ENCODE measurements at regions not wholly inside any gene's neighbourhood (a gene's known extent, or its start where the extent isn't known, plus 50 kb on each side); places are given as distances from the start of the nearest gene placed in this dataset.

GRCh38 chr6:53721766-53722165 is 56.2 kb upstream of the KLHL31 start:
- Histone ChIP-seq H3K4me3 (no peak overlapping the region), H3K36me3 (no peaks in the 10 kb centered on the region), H3K27ac (no peak overlapping the region), H3K9me3 (no peaks in the 10 kb centered on the region), H3K27me3 (no peaks in the 10 kb centered on the region), H3K4me1 (peaks cover 0 to 3% (median 0%) of the 10 kb centered on the region in 4 donors)
- intact Hi-C loops (cut with DNase I), result loop anchor here (10.0 kb wide), 2 partner anchors 227 to 233 kb away; no protein-coding TSS in a partner anchor
- ATAC-seq (no peak), DNase-seq (no peak)
- WGBS (ENCODE audit: insufficient coverage, low coverage, low lambda C conversion rate, missing lambda C conversion rate), result 70% methylated on average over 2 of the region's 2 CpGs
- TF ChIP-seq CTCF (IDR thresholded peaks at IDR 0.05) (no peak), POLR2A (IDR thresholded peaks at IDR 0.05) (no peak)

- no peaks in the 10 kb centered on the region for H3K27me3 ChIP-seq
- H3K9me3 ChIP-seq, result no peaks in the 10 kb centered on the region
- no peak overlapping the region for H3K27ac ChIP-seq
- peak; percentile 68 to 92 (median 90) for TF ChIP-seq CTCF (IDR thresholded peaks at IDR 0.05)
- TF ChIP-seq POLR2A (IDR thresholded peaks at IDR 0.05), result no peak
- intact Hi-C loops (cut with DNase I), result no loop called here
- ATAC-seq (peak; percentile 96 to 98 (median 98)), DNase-seq (peak in 1 of 3 donors; percentile 62)
- 42% methylated on average over 9 of the region's 9 CpGs for WGBS (ENCODE audit: insufficient coverage, low coverage, low lambda C conversion rate, missing lambda C conversion rate)
- H3K4me1 ChIP-seq, result peaks cover 0 to 3% (median 0%) of the 10 kb centered on the region in 4 donors
- no peak overlapping the region for H3K4me3 ChIP-seq
- no peaks in the 10 kb centered on the region for H3K36me3 ChIP-seq
Measured at GRCh38 chr6:53718597-53719460, 53.3 kb upstream of the KLHL31 start.

- no peaks in the 10 kb centered on the region for H3K9me3 ChIP-seq
- ATAC-seq (no peak), DNase-seq (no peak)
- TF ChIP-seq CTCF (IDR thresholded peaks at IDR 0.05) (no peak), POLR2A (IDR thresholded peaks at IDR 0.05) (no peak)
- H3K4me3 ChIP-seq, result no peak overlapping the region
- intact Hi-C loops (cut with DNase I), result no loop called here
- WGBS (ENCODE audit: insufficient coverage, low coverage, low lambda C conversion rate, missing lambda C conversion rate), result 67% methylated on average over 1 of the region's 1 CpG
- H3K27ac ChIP-seq, result no peak overlapping the region
- peaks cover 0 to 3% (median 0%) of the 10 kb centered on the region in 4 donors for H3K4me1 ChIP-seq
- H3K36me3 ChIP-seq, result no peaks in the 10 kb centered on the region
- no peaks in the 10 kb centered on the region for H3K27me3 ChIP-seq
Measured at GRCh38 chr6:53717566-53717965, 52.0 kb upstream of the KLHL31 start.

GRCh38 chr6:53715434-53715833 is 49.9 kb upstream of the KLHL31 start:
- Histone ChIP-seq H3K4me3 (no peak overlapping the region), H3K9me3 (no peaks in the 10 kb centered on the region), H3K4me1 (peaks cover 0 to 3% (median 0%) of the 10 kb centered on the region in 4 donors), H3K27me3 (no peaks in the 10 kb centered on the region), H3K36me3 (no peaks in the 10 kb centered on the region), H3K27ac (no peak overlapping the region)
- ATAC-seq, result no peak
- intact Hi-C loops (cut with DNase I), result no loop called here
- DNase-seq, result no peak
- TF ChIP-seq POLR2A (IDR thresholded peaks at IDR 0.05) (no peak), CTCF (IDR thresholded peaks at IDR 0.05) (no peak)
- WGBS (ENCODE audit: insufficient coverage, low coverage, low lambda C conversion rate, missing lambda C conversion rate), result 43% methylated on average over 1 of the region's 1 CpG
